OCI-LY7 (cell line): ENCODE measurements at regions not wholly inside any gene's neighbourhood (a gene's known extent, or its start where the extent isn't known, plus 50 kb on each side); places are given as distances from the start of the nearest gene placed in this dataset.

Experiments used
- BruUV-seq: library from RNA; stranded (reverse); fragments of 400-500 nt; replicated peaks from 2 replicates; lab custom pipeline; 2021; lab: Mats Ljungman, UMichigan
- CTCF ChIA-PET: fragments of 300-600 bp; sonication (Branson Sonifier 250); formaldehyde crosslinking; loops from one replicate; lab custom pipeline; 2022; ENCODE audit warnings: antibody characterized with exemption; ENCODE audit not compliant: unreplicated experiment; lab: Charles Lee
- POLR2A ChIA-PET: fragments of 300-600 bp; sonication (Branson Sonifier 250); formaldehyde crosslinking; loops from one replicate; lab custom pipeline; 2022; ENCODE audit warnings: antibody characterized with exemption; lab: Charles Lee
- DNase-seq: peaks from one replicate; pipeline ENCODE4 v3.0.0-alpha.2; 2015; ENCODE audit warnings: low spot score
- H2AFZ ChIP-seq: fragments of 200-600 bp; sonication (generic), shearing (Covaris generic); 2 replicates; pipeline ENCODE4 v1.6.1; 2014; ENCODE audit warnings: mild to moderate bottlenecking, antibody characterized with exemption, low read length, moderate library complexity
- H3K27ac ChIP-seq: fragments of 200-600 bp; sonication (generic); 2 replicates; pipeline ENCODE4 v1.5.1; 2014; ENCODE audit warnings: mixed run types, low read depth, mild to moderate bottlenecking, moderate library complexity, low read length, inconsistent platforms; ENCODE audit not compliant: poor library complexity, severe bottlenecking
- H3K36me3 ChIP-seq: fragments of 200-600 bp; sonication (generic); 2 replicates; pipeline ENCODE4 v1.6.1; 2014; ENCODE audit warnings: mild to moderate bottlenecking, antibody characterized with exemption, low read length, moderate library complexity, mixed read lengths; ENCODE audit not compliant: insufficient read depth
- H3K4me1 ChIP-seq: fragments of 200-600 bp; sonication (generic); 2 replicates; pipeline ENCODE4 v1.5.1; 2014; ENCODE audit warnings: mild to moderate bottlenecking, low read length; ENCODE audit not compliant: insufficient read depth, poor library complexity, severe bottlenecking
- H3K4me2 ChIP-seq: fragments of 200-600 bp; sonication (generic); 2 replicates; pipeline ENCODE4 v1.6.1; 2014; ENCODE audit warnings: mild to moderate bottlenecking, low read length
- H3K4me3 ChIP-seq: fragments of 200-600 bp; sonication (generic); 2 replicates; pipeline ENCODE4 v1.5.1; 2014; ENCODE audit warnings: mild to moderate bottlenecking, low read depth, low read length; ENCODE audit not compliant: poor library complexity, severe bottlenecking
- H3K79me2 ChIP-seq: fragments of 200-600 bp; sonication (generic); 2 replicates; pipeline ENCODE4 v1.6.1; 2016; ENCODE audit warnings: low read depth, mild to moderate bottlenecking, low read length, moderate library complexity, mixed read lengths; ENCODE audit not compliant: insufficient read depth
- H3K9me2 ChIP-seq: fragments of 200-600 bp; sonication (generic); 2 replicates; pipeline ENCODE4 v1.6.1; 2016; ENCODE audit warnings: mild to moderate bottlenecking, low read length, mixed read lengths; ENCODE audit not compliant: insufficient read depth
- H3K9me3 ChIP-seq: fragments of 200-600 bp; sonication (generic); 2 replicates; pipeline ENCODE4 v1.6.1; 2014; ENCODE audit warnings: mild to moderate bottlenecking, mixed run types, low read length, mixed read lengths
- H4K20me1 ChIP-seq: fragments of 200-600 bp; sonication (generic); 2 replicates; pipeline ENCODE4 v1.6.1; 2014; ENCODE audit warnings: mild to moderate bottlenecking, antibody characterized with exemption, low read length, moderate library complexity, mixed read lengths; ENCODE audit not compliant: insufficient read depth
- CTCF ChIP-seq: fragments of 200-600 bp; sonication (generic); conservative IDR thresholded peaks from 2 replicates; pipeline ENCODE4 v1.5.1; 2014; ENCODE audit warnings: mild to moderate bottlenecking, antibody characterized with exemption, low read length, moderate library complexity, mixed read lengths
- EZH2phosphoT487 ChIP-seq: fragments of 200-600 bp; sonication (generic); IDR thresholded peaks from 2 replicates; pipeline ENCODE4 v1.6.1; 2018; ENCODE audit warnings: low read depth, borderline replicate concordance, mild to moderate bottlenecking, mixed run types, antibody characterized with exemption, low read length, moderate library complexity, mixed read lengths
- intact Hi-C: fragments of 100-400 bp; cut with micrococcal nuclease; formaldehyde crosslinking; loops from one replicate; pipeline ENCODE4 v1.10.0; 2022; ENCODE audit not compliant: unreplicated experiment

- BruUV-seq = no TSS peak
- Histone ChIP-seq H3K9me2 (no peaks in the 10 kb centered on the region), H3K79me2 (no peaks in the 10 kb centered on the region), H3K4me2 (no peak overlapping the region), H3K27ac (no peak overlapping the region), H3K4me3 (no peak overlapping the region), H3K9me3 (no peaks in the 10 kb centered on the region), H4K20me1 (no peaks in the 10 kb centered on the region; the same call in 1 of the 2 replicates), H2AFZ (no peak overlapping the region), H3K4me1 (no peaks in the 10 kb centered on the region), H3K36me3 (no peaks in the 10 kb centered on the region)
- POLR2A ChIA-PET = no interaction called here
- intact Hi-C loops = no loop called here
- no peak for TF ChIP-seq EZH2phosphoT487
- no peak for TF ChIP-seq CTCF
- DNase-seq = no peak
- CTCF ChIA-PET = no interaction called here
Measured at GRCh38 chr2:16217291-16217690, 276.9 kb downstream of the MYCN start.

GRCh38 chr2:16216558-16216945 is 276.2 kb downstream of the MYCN start:
- no peak for DNase-seq
- Histone ChIP-seq H2AFZ (no peak overlapping the region), H3K36me3 (no peaks in the 10 kb centered on the region), H3K4me1 (no peaks in the 10 kb centered on the region), H3K4me2 (no peak overlapping the region), H4K20me1 (no peaks in the 10 kb centered on the region; the same call in 1 of the 2 replicates), H3K9me2 (no peaks in the 10 kb centered on the region), H3K79me2 (no peaks in the 10 kb centered on the region), H3K4me3 (no peak overlapping the region), H3K9me3 (no peaks in the 10 kb centered on the region), H3K27ac (no peak overlapping the region)
- CTCF ChIA-PET = no interaction called here
- no peak for TF ChIP-seq CTCF
- POLR2A ChIA-PET = no interaction called here
- BruUV-seq = no TSS peak
- intact Hi-C loops = no loop called here

- ChIA-PET CTCF (no interaction called here), POLR2A (no interaction called here)
- no peaks in the 10 kb centered on the region for H3K36me3 ChIP-seq
- intact Hi-C loops = no loop called here
- BruUV-seq = no TSS peak
- no peak overlapping the region for H3K4me2 ChIP-seq
- H3K9me3 ChIP-seq = no peaks in the 10 kb centered on the region
- TF ChIP-seq CTCF (no peak), EZH2phosphoT487 (no peak)
- no peak for DNase-seq
- no peaks in the 10 kb centered on the region for H3K79me2 ChIP-seq
- H3K4me1 ChIP-seq = no peaks in the 10 kb centered on the region
- no peak overlapping the region for H2AFZ ChIP-seq
- H4K20me1 ChIP-seq = no peaks in the 10 kb centered on the region; the same call in 1 of the 2 replicates
- H3K4me3 ChIP-seq = no peak overlapping the region
- no peak overlapping the region for H3K27ac ChIP-seq
- H3K9me2 ChIP-seq = no peaks in the 10 kb centered on the region
Measured at GRCh38 chr2:16215902-16216557, 275.7 kb downstream of the MYCN start.
